K562 (cell line): ENCODE measurements at regions not wholly inside any gene's neighbourhood (a gene's known extent, or its start where the extent isn't known, plus 50 kb on each side); places are given as distances from the start of the nearest gene placed in this dataset.

ENCODE experiments used
- ATAC-seq: fragments of 200-7000 bp; cut with Tn5 transposase; 3 replicates; pipeline ENCODE4 v1.9.1; 2020; ENCODE audit warnings: moderate library complexity
- BruUV-seq: library from RNA; stranded (reverse); fragments of 400-500 nt; replicated peaks from 2 replicates; lab custom pipeline; 2021; lab: Mats Ljungman, UMichigan
- CTCF ChIA-PET: fragments of 300-600 bp; formaldehyde crosslinking; extraction: SDS; loops from one replicate; lab custom pipeline; 2021; ENCODE audit warnings: low intra/inter-chr PET ratio; lab: Yijun Ruan, JAX
- POLR2A ChIA-PET: fragments of 300-600, 350-650 bp; sonication (Branson Sonifier 250); formaldehyde crosslinking; extraction: SDS; loops from one replicate; lab custom pipeline; 2021; ENCODE audit warnings: antibody characterized with exemption, inconsistent platforms; lab: Yijun Ruan, JAX
- DNase-seq, 4 experiments: peaks; one replicate each; pipeline versions ENCODE4 v3.0.0 to v3.0.0-alpha.2; 2011 to 2018; ENCODE audit warnings: low spot score in 3 of 4, mixed read lengths in 3 of 4; ENCODE audit errors: extremely low read depth in 1 of 4
- FAIRE-seq: peaks from 2 replicates; lab custom pipeline; 2011; peaks lifted over from hg19 to GRCh38; lab: Jason Lieb, UNC
- H2AFZ ChIP-seq: 2 replicates; pipeline ENCODE4 v1.6.0; 2011; ENCODE audit warnings: low read depth, low read length, control low read depth, inconsistent platforms
- H3K27ac ChIP-seq: fragments of 200-600 bp; 3 replicates; pipeline ENCODE4 v1.8.0; 2011; ENCODE audit warnings: low read depth, mild to moderate bottlenecking, control low read depth, inconsistent platforms, low read length, moderate library complexity, mixed read lengths; ENCODE audit errors: extremely low read depth
- H3K27me3 ChIP-seq, 2 experiments: fragments of 300-600 bp in 1 of 2; 2 replicates in 1 of 2; 3 replicates in 1 of 2; pipeline versions ENCODE4 v1.6.0 to v1.8.0; 2011; ENCODE audit warnings: inconsistent platforms in 2 of 2, low read length in 2 of 2, mild to moderate bottlenecking in 1 of 2, mixed read lengths in 1 of 2, moderate library complexity in 1 of 2; ENCODE audit not compliant: control insufficient read depth in 2 of 2, insufficient read depth in 2 of 2
- H3K36me3 ChIP-seq: fragments of 300-600 bp; 3 replicates; pipeline ENCODE4 v1.8.0; 2011; ENCODE audit warnings: mild to moderate bottlenecking, low read length, inconsistent platforms; ENCODE audit not compliant: control insufficient read depth, insufficient read depth
- H3K4me1 ChIP-seq, 2 experiments: fragments of 200-600 bp in 1 of 2; replicated peaks in 1 of 2; 2 replicates in 1 of 2; 3 replicates in 1 of 2; pipeline versions ENCODE4 v1.5.1 to v1.8.0; 2011; ENCODE audit warnings: inconsistent platforms in 2 of 2, low read length in 2 of 2, mild to moderate bottlenecking in 1 of 2, mixed read lengths in 1 of 2, moderate library complexity in 1 of 2; ENCODE audit not compliant: control insufficient read depth in 2 of 2, insufficient read depth in 2 of 2
- H3K4me2 ChIP-seq: 2 replicates; pipeline ENCODE4 v1.6.1; 2011; ENCODE audit warnings: low read length, control low read depth, inconsistent platforms, mixed read lengths; ENCODE audit not compliant: insufficient read depth
- H3K4me3 ChIP-seq: fragments of 200-600 bp; sonication (generic), shearing (Covaris generic); 2 replicates; pipeline ENCODE4 v1.5.1; 2016; ENCODE audit warnings: control low read depth, inconsistent platforms
- H3K79me2 ChIP-seq: fragments of 200-600 bp; 3 replicates; pipeline ENCODE4 v1.8.0; 2011; ENCODE audit warnings: low read length, inconsistent platforms; ENCODE audit not compliant: control insufficient read depth, insufficient read depth
- H3K9ac ChIP-seq, 2 experiments: 2 replicates each; pipeline versions ENCODE4 v1.6.0 to v1.6.1; 2011; ENCODE audit warnings: low read depth in 2 of 2, low read length in 2 of 2, control low read depth in 1 of 2, inconsistent platforms in 1 of 2, mild to moderate bottlenecking in 1 of 2, mixed read lengths in 1 of 2; ENCODE audit not compliant: insufficient read depth in 1 of 2
- H3K9me1 ChIP-seq: one replicate; pipeline ENCODE4 v1.6.0; 2011; ENCODE audit warnings: inconsistent platforms, mild to moderate bottlenecking, low read length, moderate library complexity; ENCODE audit not compliant: control insufficient read depth, insufficient read depth
- H3K9me3 ChIP-seq: replicated peaks from 2 replicates; pipeline ENCODE4 v1.5.1; 2011; ENCODE audit warnings: low read depth, low read length, inconsistent platforms; ENCODE audit not compliant: control insufficient read depth, insufficient read depth
- H4K20me1 ChIP-seq: replicated peaks from 2 replicates; pipeline ENCODE4 v1.6.1; 2011; ENCODE audit warnings: low read length, inconsistent platforms, mixed read lengths; ENCODE audit not compliant: control insufficient read depth, insufficient read depth
- CBX1 ChIP-seq: sonication (generic); IDR thresholded peaks from 2 replicates; pipeline ENCODE4 v1.6.1; 2016; ENCODE audit warnings: antibody characterized with exemption, low read depth, mild to moderate bottlenecking
- DNMT1 ChIP-seq: fragments of 450-650 bp; IDR thresholded peaks from 2 replicates; pipeline ENCODE4 v1.6.1; 2016; ENCODE audit warnings: antibody characterized with exemption, mild to moderate bottlenecking
- MCM7 ChIP-seq, 2 experiments: fragments of 450-650 bp; IDR thresholded peaks; 2 replicates each; pipeline ENCODE4 v1.6.1; 2016 to 2018
- PCBP1 ChIP-seq: fragments of 200-400 bp; formaldehyde crosslinking; IDR thresholded peaks from 2 replicates; pipeline ENCODE4 v1.6.1; 2018; ENCODE audit warnings: mild to moderate bottlenecking, low read depth, low read length; ENCODE audit not compliant: poor library complexity, severe bottlenecking
- RAD51 ChIP-seq: fragments of 450-650 bp; IDR thresholded peaks from 2 replicates; pipeline ENCODE4 v1.7.1; 2016; ENCODE audit warnings: low read depth, mild to moderate bottlenecking, borderline replicate concordance
- SMAD4 ChIP-seq: fragments of 250-450 bp; sonication (Bioruptor Pico); conservative IDR thresholded peaks from 2 replicates; pipeline ENCODE4 v1.8.0; 2021; ENCODE audit warnings: inconsistent platforms, mild to moderate bottlenecking, moderate library complexity
- TAF9B ChIP-seq: fragments of 450-650 bp; IDR thresholded peaks from 2 replicates; pipeline ENCODE4 v1.6.1; 2018; ENCODE audit warnings: mild to moderate bottlenecking; ENCODE audit not compliant: partially characterized antibody
- WGBS: fragments of 100-300 bp; shearing (Covaris generic); methylation state at CpG from one replicate; pipeline ENCODE4 v1.1.6; 2016; ENCODE audit warnings: low coverage, mixed read lengths; ENCODE audit not compliant: insufficient coverage; ENCODE audit errors: missing lambda C conversion rate; 5-methylcytosine and 5-hydroxymethylcytosine counted together
- in situ Hi-C: fragments of 300-500 bp; cut with MboI; formaldehyde crosslinking; loops from 4 replicates; pipeline ENCODE4 v1.15.0; 2018; ENCODE audit warnings: inconsistent platforms, mixed read lengths
- intact Hi-C: fragments of 100-400 bp; cut with micrococcal nuclease; formaldehyde crosslinking; loops from 2 replicates; pipeline ENCODE4 v1.14.2; 2022

GRCh38 chr5:125047871-125048270, 301.4 kb upstream of the ZNF608 start:
- Histone ChIP-seq H3K27ac (no peak overlapping the region), H3K79me2 (no peaks in the 10 kb centered on the region), H3K9ac (no peak overlapping the region), H3K4me2 (no peak overlapping the region), H3K36me3 (no peaks in the 10 kb centered on the region), H4K20me1 (no peaks in the 10 kb centered on the region), H3K4me3 (no peak overlapping the region), H3K27me3 (no peaks in the 10 kb centered on the region), H3K4me1 (no peaks in the 10 kb centered on the region), H2AFZ (no peak overlapping the region), H3K9me3 (no peaks in the 10 kb centered on the region), H3K9me1 (no peaks in the 10 kb centered on the region)
- ChIA-PET POLR2A (no interaction called here), CTCF (no interaction called here)
- no peak for DNase-seq
- 12% methylated on average over 3 of the region's 3 CpGs for WGBS
- ATAC-seq, result no peak
- in situ Hi-C loops (no loop called here), intact Hi-C loops (no loop called here)
- no TSS peak for BruUV-seq
- TF ChIP-seq CBX1 (no peak), RAD51 (no peak), SMAD4 (CRISPR knock-in tag) (no peak), MCM7 (IDR thresholded peaks at IDR 0.05) (no peak), DNMT1 (no peak), PCBP1 (no peak), TAF9B (no peak)
- FAIRE-seq, result no peak
